Ovary (tissue), 7 donors: ENCODE measurements at regions not wholly inside any gene's neighbourhood (a gene's known extent, or its start where the extent isn't known, plus 50 kb on each side); places are given as distances from the start of the nearest gene placed in this dataset.

Experiments
- DNase-seq, 5 donors: peaks; one replicate each; pipeline ENCODE4 v3.0.0-alpha.2; 2019 to 2020
- H3K27ac ChIP-seq, 2 donors: fragments of 200-600 bp; one replicate each; pipeline versions ENCODE4 v1.5.1 to v1.8.0; 2019 to 2022
- H3K27me3 ChIP-seq: fragments of 200-600 bp; one replicate; pipeline ENCODE4 v1.8.0; 2022
- H3K36me3 ChIP-seq: fragments of 200-600 bp; sonication (generic); one replicate; pipeline ENCODE4 v1.5.1; 2019
- H3K4me1 ChIP-seq: one replicate; pipeline ENCODE4 v1.8.1; 2013; ENCODE audit warnings: mild to moderate bottlenecking, moderate library complexity; ENCODE audit not compliant: insufficient read depth
- H3K4me3 ChIP-seq: fragments of 200-600 bp; sonication (generic); one replicate; pipeline ENCODE4 v1.5.1; 2017
- H3K9me3 ChIP-seq, 2 donors: fragments of 200-600 bp in 1 of 2; sonication (generic) in 1 of 2; one replicate each; pipeline versions ENCODE4 v1.5.1 to v1.8.1; 2013 to 2019; ENCODE audit warnings: mild to moderate bottlenecking in 1 of 2, moderate library complexity in 1 of 2
- EP300 ChIP-seq: sonication (generic); formaldehyde crosslinking; IDR thresholded peaks from one replicate; pipeline ENCODE4 v1.6.1; 2017; ENCODE audit warnings: antibody characterized with exemption
- POLR2A ChIP-seq: fragments of 450-650 bp; IDR thresholded peaks from one replicate; pipeline ENCODE4 v1.6.1; 2017; ENCODE audit warnings: antibody characterized with exemption, mild to moderate bottlenecking, moderate library complexity
- WGBS, 3 donors: extraction: QIAGEN DNeasy Blood & Tissue Kit in 1 of 3; methylation state at CpG; one replicate each; pipeline versions ENCODE4 v1.1.5 to v1.1.7; 2013 to 2017; 5-methylcytosine and 5-hydroxymethylcytosine counted together
- intact Hi-C, 4 donors: fragments of 100-400 bp; cut with DNase I; formaldehyde crosslinking; loops; one replicate each; pipeline versions ENCODE4 v1.11.0 to v1.15.1; 2022 to 2023
- TF ChIP-seq, protein P1 (sequence below), 3 donors: fragments of 450-650 bp in 2 of 3; fragments of 200-600 bp in 1 of 3; IDR thresholded peaks; one replicate each; pipeline versions ENCODE4 v1.5.1 to v1.8.0; 2016 to 2022; ENCODE audit warnings: antibody characterized with exemption in 3 of 3, mild to moderate bottlenecking in 1 of 3
- donor health status: DM: no; HTN: no; CAD: no; lungs with moderate emphysema.
- donor health status: DM: no; HTN: no; CAD: no.
- donor health status: Bipolar disorder and iron deficiency.
- donor health status: DM: no; HTN: no; CAD: no.
- donor health status: DM: yes; HTN: yes; CAD: no.

- Histone ChIP-seq H3K36me3 (no peaks in the 10 kb centered on the region), H3K4me3 (no peak overlapping the region), H3K27ac (no peak overlapping the region), H3K27me3 (no peaks in the 10 kb centered on the region), H3K4me1 (no peaks in the 10 kb centered on the region), H3K9me3 (no peaks in the 10 kb centered on the region)
- DNase-seq: no peak
- intact Hi-C loops: no loop called here
- 89 to 91% (median 90%) methylated on average over 4 of the region's 4 CpGs for WGBS, 3 donors
- TF ChIP-seq, protein P1, sequence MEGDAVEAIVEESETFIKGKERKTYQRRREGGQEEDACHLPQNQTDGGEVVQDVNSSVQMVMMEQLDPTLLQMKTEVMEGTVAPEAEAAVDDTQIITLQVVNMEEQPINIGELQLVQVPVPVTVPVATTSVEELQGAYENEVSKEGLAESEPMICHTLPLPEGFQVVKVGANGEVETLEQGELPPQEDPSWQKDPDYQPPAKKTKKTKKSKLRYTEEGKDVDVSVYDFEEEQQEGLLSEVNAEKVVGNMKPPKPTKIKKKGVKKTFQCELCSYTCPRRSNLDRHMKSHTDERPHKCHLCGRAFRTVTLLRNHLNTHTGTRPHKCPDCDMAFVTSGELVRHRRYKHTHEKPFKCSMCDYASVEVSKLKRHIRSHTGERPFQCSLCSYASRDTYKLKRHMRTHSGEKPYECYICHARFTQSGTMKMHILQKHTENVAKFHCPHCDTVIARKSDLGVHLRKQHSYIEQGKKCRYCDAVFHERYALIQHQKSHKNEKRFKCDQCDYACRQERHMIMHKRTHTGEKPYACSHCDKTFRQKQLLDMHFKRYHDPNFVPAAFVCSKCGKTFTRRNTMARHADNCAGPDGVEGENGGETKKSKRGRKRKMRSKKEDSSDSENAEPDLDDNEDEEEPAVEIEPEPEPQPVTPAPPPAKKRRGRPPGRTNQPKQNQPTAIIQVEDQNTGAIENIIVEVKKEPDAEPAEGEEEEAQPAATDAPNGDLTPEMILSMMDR (IDR thresholded peaks at IDR 0.05): no peak
- no peak for TF ChIP-seq EP300
These were observed 200.5 kb downstream of the TRIM29 start for GRCh38 chr11:119937412-119937811.

DNA sequence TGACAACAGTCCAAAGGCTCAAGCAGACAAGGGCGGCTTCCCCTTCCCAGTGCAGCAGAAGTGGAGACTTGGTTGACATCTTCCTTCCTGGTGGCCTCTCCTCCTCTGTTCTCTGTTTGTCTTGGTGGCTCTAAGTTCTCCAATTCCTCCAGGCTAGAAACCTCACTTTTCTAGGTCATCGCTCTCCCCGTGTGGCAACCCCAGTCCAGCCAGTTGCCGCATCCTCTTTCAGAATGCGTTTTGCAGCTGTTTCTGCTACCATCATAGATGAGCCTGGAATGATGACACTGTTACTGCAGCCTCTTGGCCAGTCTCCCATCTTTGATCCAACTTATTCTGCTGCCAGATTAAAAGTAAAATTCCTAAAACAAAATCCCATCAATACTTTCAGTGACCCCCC is 201.5 kb downstream of the TRIM29 start:
- intact Hi-C loops: no loop called here
- 72 to 80% (median 73%) methylated on average over 5 of the region's 5 CpGs for whole genome bisulfite sequencing, 3 donors
- Histone ChIP-seq H3K4me3 (no peak overlapping the region), H3K36me3 (no peaks in the 10 kb centered on the region), H3K4me1 (no peaks in the 10 kb centered on the region), H3K27me3 (no peaks in the 10 kb centered on the region), H3K27ac (no peak overlapping the region), H3K9me3 (no peaks in the 10 kb centered on the region)
- TF ChIP-seq, protein P1 (IDR thresholded peaks at IDR 0.05): no peak
- TF ChIP-seq POLR2A (no peak), EP300 (no peak)
- DNase-seq: no peak

DNA sequence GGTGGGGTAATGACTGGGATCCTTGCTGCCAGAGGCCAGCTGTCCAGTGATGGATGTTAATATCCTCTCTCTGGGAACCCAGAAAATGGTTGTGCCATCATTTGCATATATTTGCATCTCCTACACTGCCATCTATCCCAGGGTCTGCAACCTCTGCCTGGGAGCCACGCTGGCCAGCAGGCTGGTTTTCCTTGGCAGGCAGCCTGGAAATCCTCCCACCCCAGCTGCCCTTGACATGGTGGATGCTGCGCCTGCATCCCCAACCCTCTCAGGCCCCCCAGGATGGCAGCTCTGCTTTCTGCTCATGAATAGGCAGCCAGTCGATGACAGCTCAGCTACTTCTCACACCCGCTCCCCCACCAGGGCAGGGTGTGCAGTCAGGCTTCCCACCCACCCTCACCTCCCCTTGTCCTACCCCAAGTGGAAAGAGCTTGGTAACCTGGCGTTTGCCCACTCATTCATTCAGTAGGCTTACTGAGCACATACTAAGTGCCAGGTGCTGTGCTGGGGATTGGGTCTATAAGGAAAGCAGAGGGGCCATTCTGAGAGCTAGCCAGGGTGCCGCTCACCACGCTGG is 202.5 kb downstream of the TRIM29 start:
- Histone ChIP-seq H3K27me3 (no peaks in the 10 kb centered on the region), H3K36me3 (no peaks in the 10 kb centered on the region), H3K4me1 (no peaks in the 10 kb centered on the region), H3K4me3 (no peak overlapping the region), H3K9me3 (no peaks in the 10 kb centered on the region), H3K27ac (no peak overlapping the region)
- DNase-seq: no peak
- intact Hi-C loops: no loop called here
- WGBS, 3 donors: 62 to 74% (median 72%) methylated on average over 7 of the region's 7 CpGs
- TF ChIP-seq, protein P1 (IDR thresholded peaks at IDR 0.05): no peak
- TF ChIP-seq POLR2A (no peak), EP300 (no peak)

DNA sequence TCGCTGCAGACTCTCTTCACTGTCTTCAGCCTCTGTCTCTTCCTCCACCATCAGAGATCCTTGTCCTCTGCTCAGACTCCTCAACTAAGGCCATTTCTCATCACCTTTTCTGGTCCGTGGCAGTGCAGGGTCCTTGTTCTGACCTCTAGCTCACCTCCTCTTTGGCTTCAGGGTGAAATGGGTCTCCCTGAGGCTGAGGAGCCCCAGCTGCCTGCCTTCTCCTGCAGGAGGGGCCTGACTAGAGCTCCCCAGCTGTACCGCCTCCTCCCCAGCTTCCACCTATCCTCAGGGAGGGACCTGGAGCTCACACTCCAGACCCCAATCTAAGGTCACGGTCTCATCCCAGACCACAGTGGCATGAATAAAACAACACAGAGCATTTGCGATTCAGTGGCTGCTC is 203.0 kb downstream of the TRIM29 start:
- Histone ChIP-seq H3K36me3 (no peaks in the 10 kb centered on the region), H3K4me1 (no peaks in the 10 kb centered on the region), H3K9me3 (no peaks in the 10 kb centered on the region), H3K27ac (no peak overlapping the region), H3K4me3 (no peak overlapping the region), H3K27me3 (no peaks in the 10 kb centered on the region)
- intact Hi-C loops: no loop called here
- TF ChIP-seq POLR2A (no peak), EP300 (no peak)
- TF ChIP-seq, protein P1 (IDR thresholded peaks at IDR 0.05): no peak
- WGBS, 3 donors: 59 to 62% (median 61%) methylated on average over 5 of the region's 5 CpGs
- no peak for DNase-seq
